Motor neuron (in vitro differentiated cells): ENCODE measurements at regions not wholly inside any gene's neighbourhood (a gene's known extent, or its start where the extent isn't known, plus 50 kb on each side); places are given as distances from the start of the nearest gene placed in this dataset.
A peak's percentile ranks its signal among the peaks of the same experiment; 100 is the strongest.

Experiments
- ATAC-seq, 8 experiments: fragments of 200-7000 bp; cut with Tn5 transposase; replicated peaks in 6 of 8; 2 replicates each; pipeline ENCODE4 v1.8.0; 2021; ENCODE audit warnings: mild to moderate bottlenecking in 8 of 8, moderate library complexity in 8 of 8
- H3K27ac ChIP-seq, 2 donors: fragments of 250-450 bp; sonication (Bioruptor Pico); 2 replicates each; pipeline ENCODE4 v1.9.0; 2021; ENCODE audit warnings: antibody characterized with exemption in 2 of 2, mild to moderate bottlenecking in 2 of 2, moderate library complexity in 1 of 2
- H3K4me1 ChIP-seq, 2 donors: fragments of 250-450 bp; sonication (Bioruptor Pico); replicated peaks in 1 of 2; 2 replicates each; pipeline ENCODE4 v1.6.1; 2021; ENCODE audit warnings: antibody characterized with exemption in 2 of 2, mild to moderate bottlenecking in 2 of 2, moderate library complexity in 1 of 2
- H3K4me3 ChIP-seq, 5 donors: fragments of 250-450 bp; sonication (Bioruptor Pico); 2 replicates each; pipeline ENCODE4 v1.9.0; 2021; ENCODE audit warnings: antibody characterized with exemption in 5 of 5, mild to moderate bottlenecking in 5 of 5, moderate library complexity in 4 of 5
- WGBS, 10 experiments: fragments of 450-650 bp; shearing (Covaris generic); methylation state at CpG; one replicate each; pipeline ENCODE4 v1.0.0; 2022; 5-methylcytosine and 5-hydroxymethylcytosine counted together
- in situ Hi-C, 9 experiments: fragments of 400-800 bp; cut with MboI; loops; one replicate each; pipeline ENCODE4 v1.15.0; 2021; ENCODE audit warnings: low sequenced_read_pairs in 9 of 9, low pct_unique_long_range_greater_than_20kb in 2 of 9; ENCODE audit not compliant: unreplicated experiment in 9 of 9

GRCh38 chr13:105519771-105520170 lies 1015.7 kb downstream of the EFNB2 start:
- Histone ChIP-seq H3K4me3 (no peak overlapping the region), H3K27ac (no peak overlapping the region), H3K4me1 (no peaks in the 10 kb centered on the region)
- no peak for ATAC-seq
- 0 to 100% (median 59%) methylated on average over 1 of the region's 1 CpG; no CpG with 5 or more reads in 2 of the 10 experiments for WGBS, 10 experiments
- in situ Hi-C loops = no loop called here

DNA sequence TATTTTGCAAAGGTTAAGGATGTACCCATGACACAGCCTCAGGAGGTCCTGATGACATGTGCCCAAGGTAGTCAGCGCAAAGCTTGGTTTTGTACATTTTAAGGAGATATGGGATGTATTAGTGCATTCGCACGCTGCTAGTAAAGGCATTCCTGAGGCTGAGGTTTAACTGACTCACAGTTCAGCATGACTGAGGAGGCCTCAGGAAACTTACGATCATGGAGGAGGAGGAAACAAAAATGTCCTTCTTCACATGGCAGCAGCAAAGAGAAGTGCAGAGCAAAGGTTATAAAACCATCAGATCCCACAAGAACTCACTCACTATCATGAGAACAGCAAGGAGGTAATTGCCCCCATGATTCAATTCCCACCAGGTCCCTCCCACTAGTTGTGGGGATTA lies 1017.4 kb downstream of the EFNB2 start:
- WGBS, 10 experiments = 40 to 100% (median 80%) methylated on average over 1 to 4 of the region's 4 CpGs; no CpG with 5 or more reads in 4 of the 10 experiments
- no peak overlapping the region for H3K27ac ChIP-seq
- ATAC-seq = no peak
- H3K4me1 ChIP-seq = no peaks in the 10 kb centered on the region
- H3K4me3 ChIP-seq = no peak overlapping the region
- in situ Hi-C loops = no loop called here

- WGBS, 10 experiments = 0 to 100% (median 80%) methylated on average over 1 to 3 of the region's 4 CpGs; no CpG with 5 or more reads in 2 of the 10 experiments
- no peak for ATAC-seq
- in situ Hi-C loops = no loop called here
- no peak overlapping the region for H3K4me3 ChIP-seq
- H3K27ac ChIP-seq = no peak overlapping the region
- H3K4me1 ChIP-seq = no peaks in the 10 kb centered on the region
Measured at GRCh38 chr13:105514401-105514800, 1021.1 kb downstream of the EFNB2 start.

DNA sequence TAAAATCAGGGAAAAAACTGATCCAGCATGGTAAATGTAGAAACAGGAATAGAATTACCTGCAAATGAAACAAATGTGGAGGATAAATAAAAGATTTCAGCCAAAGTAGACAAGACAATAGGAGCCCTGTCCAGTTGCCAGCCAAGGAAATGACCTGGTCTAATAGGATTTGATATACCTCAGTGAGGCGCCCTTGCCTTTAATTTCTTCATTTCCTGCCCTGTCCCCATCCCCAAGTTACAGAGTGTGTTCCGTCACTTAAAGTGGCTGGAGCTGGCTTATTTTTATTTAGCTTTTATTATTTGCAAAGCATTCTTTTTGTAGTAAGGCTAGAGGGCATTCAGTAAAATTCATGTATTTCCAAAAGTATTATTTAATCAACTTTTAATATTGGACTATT lies 1022.0 kb downstream of the EFNB2 start:
- Histone ChIP-seq H3K27ac (no peak overlapping the region), H3K4me1 (no peaks in the 10 kb centered on the region), H3K4me3 (no peak overlapping the region)
- in situ Hi-C loops = no loop called here
- no peak for ATAC-seq
- 74 to 100% (median 92%) methylated on average over 1 to 2 of the region's 2 CpGs; no CpG with 5 or more reads in 4 of the 10 experiments for WGBS, 10 experiments

GRCh38 chr13:105509981-105510762 lies 1025.3 kb downstream of the EFNB2 start:
- ATAC-seq = no peak
- in situ Hi-C loops = no loop called here
- H3K4me3 ChIP-seq = no peak overlapping the region
- H3K27ac ChIP-seq = no peak overlapping the region
- H3K4me1 ChIP-seq = no peaks in the 10 kb centered on the region
- WGBS, 10 experiments = 21 to 96% (median 86%) methylated on average over 2 to 7 of the region's 7 CpGs

DNA sequence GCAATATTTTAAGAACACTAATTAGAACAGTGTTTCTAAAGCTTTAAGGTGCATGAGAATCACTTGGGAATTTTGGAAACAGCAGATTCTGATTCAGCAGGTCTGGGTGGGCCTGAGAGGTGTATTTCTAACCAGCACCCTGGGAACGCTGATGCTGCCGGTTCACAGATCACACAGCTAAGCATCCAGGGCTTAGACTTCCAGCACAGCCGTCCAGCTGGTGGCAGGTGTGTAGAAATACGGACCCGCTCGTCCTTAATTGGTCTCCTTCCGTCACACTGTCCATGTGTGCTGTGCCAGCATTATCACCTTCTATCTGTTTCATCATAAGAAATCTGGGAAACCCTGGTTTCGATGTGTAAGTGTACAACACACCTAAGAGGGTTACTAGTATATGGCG lies 1029.0 kb downstream of the EFNB2 start:
- WGBS, 10 experiments = 80 to 100% (median 94%) methylated on average over 1 to 9 of the region's 9 CpGs; no CpG with 5 or more reads in 4 of the 10 experiments
- no peak for ATAC-seq
- H3K27ac ChIP-seq = no peak overlapping the region
- no peak overlapping the region for H3K4me3 ChIP-seq
- in situ Hi-C loops = no loop called here
- no peaks in the 10 kb centered on the region for H3K4me1 ChIP-seq

DNA sequence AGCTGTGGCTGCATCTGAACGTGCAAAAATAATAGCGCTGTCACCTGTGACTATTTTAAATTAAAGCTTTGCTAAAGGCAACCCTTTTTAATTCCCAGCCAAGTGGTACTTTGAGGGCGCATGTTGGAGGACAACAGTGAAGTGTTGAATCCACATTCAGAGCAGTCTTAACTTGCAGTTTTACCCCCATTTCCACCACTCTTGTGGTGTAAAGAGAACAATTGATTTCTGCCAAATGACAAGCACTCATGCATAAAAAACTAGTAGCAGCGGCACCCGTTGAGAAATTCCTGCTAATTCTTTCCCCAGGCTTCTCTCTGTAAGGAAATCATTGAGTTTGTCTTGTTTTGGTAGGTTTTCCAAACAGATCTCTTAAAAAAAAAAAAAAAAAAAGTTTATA lies 1033.3 kb downstream of the EFNB2 start:
- Histone ChIP-seq H3K4me3 (no peak overlapping the region), H3K4me1 (no peaks in the 10 kb centered on the region), H3K27ac (no peak overlapping the region)
- WGBS, 10 experiments = 17 to 71% (median 43%) methylated on average over 1 to 5 of the region's 5 CpGs
- ATAC-seq = no peak
- in situ Hi-C loops = no loop called here

GRCh38 chr13:105497597-105497996 lies 1037.9 kb downstream of the EFNB2 start:
- no peaks in the 10 kb centered on the region for H3K4me1 ChIP-seq
- WGBS, 10 experiments = 20 to 90% (median 75%) methylated on average over 1 to 3 of the region's 3 CpGs; no CpG with 5 or more reads in 2 of the 10 experiments
- in situ Hi-C loops = no loop called here
- no peak overlapping the region for H3K27ac ChIP-seq
- no peak for ATAC-seq
- H3K4me3 ChIP-seq = no peak overlapping the region

GRCh38 chr13:105492216-105492615 lies 1043.2 kb downstream of the EFNB2 start:
- in situ Hi-C loops = no loop called here
- no peak overlapping the region for H3K4me3 ChIP-seq
- H3K4me1 ChIP-seq = no peaks in the 10 kb centered on the region
- no peak overlapping the region for H3K27ac ChIP-seq
- ATAC-seq = peak in 1 of 8 experiments; percentile 84

GRCh38 chr13:105491345-105491744 lies 1044.1 kb downstream of the EFNB2 start:
- Histone ChIP-seq H3K4me3 (no peak overlapping the region), H3K27ac (no peak overlapping the region), H3K4me1 (no peaks in the 10 kb centered on the region)
- ATAC-seq = no peak
- 0 to 82% (median 50%) methylated on average over 1 to 3 of the region's 3 CpGs; no CpG with 5 or more reads in 3 of the 10 experiments for WGBS, 10 experiments
- in situ Hi-C loops = no loop called here

- ATAC-seq = no peak
- in situ Hi-C loops = no loop called here
- Histone ChIP-seq H3K4me1 (no peaks in the 10 kb centered on the region), H3K4me3 (no peak overlapping the region), H3K27ac (no peak overlapping the region)
- WGBS, 10 experiments = 13 to 100% (median 61%) methylated on average over 1 to 2 of the region's 2 CpGs; no CpG with 5 or more reads in 5 of the 10 experiments
Measured at GRCh38 chr13:105485081-105485480, 1050.4 kb downstream of the EFNB2 start.

DNA sequence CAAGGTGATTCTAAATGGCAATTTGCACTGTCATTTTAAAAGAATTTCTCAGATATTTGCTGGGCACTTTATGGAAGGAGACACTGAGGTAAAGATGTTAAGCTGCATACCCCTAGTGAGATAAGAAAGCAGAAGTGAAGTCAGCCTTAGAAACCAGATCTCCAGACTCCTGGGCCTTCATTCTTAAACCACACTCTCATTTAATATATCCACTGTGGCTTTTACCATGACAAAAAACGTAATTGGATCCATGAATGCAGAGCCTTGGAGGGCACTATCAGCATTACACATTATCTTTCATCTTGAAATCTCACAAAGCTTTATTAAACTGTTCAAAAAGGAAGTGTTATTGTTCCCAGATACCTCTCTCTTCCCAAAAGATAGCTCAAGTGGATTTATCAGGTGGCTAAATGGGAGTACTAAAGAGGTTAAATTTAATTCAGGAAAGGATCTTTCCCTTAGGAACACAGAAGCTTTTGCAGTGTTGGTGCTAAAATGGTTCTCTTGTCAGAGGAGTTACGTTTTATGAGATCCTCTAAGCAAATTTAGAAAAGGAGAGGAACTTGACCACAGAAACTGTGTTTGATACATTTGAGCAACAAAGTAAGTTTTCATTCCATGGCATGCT lies 1060.4 kb downstream of the EFNB2 start:
- in situ Hi-C loops = no loop called here
- H3K27ac ChIP-seq = no peak overlapping the region
- no peaks in the 10 kb centered on the region for H3K4me1 ChIP-seq
- ATAC-seq = no peak
- H3K4me3 ChIP-seq = no peak overlapping the region
- WGBS, 10 experiments = 0 to 100% (median 27%) methylated on average over 1 to 2 of the region's 2 CpGs

DNA sequence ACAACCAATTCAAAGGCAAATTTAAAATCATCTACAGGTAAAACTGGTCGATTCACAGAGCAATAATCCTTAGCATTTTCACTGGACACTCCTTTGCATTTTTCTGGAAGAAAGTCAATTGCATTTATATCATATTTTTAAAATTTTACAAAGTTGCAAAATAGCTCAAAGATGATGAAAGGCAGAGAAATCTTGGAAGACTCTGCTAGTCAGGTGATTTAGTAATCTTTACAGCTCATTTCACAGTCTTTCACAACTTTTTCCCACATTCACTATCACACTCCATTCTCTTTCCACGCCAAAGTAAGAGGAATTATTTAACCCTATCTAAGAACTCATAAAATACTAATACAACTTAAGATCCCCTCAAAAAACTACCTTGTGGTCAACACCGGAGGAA lies 1063.8 kb downstream of the EFNB2 start:
- in situ Hi-C loops = no loop called here
- no peak for ATAC-seq
- Histone ChIP-seq H3K4me3 (no peak overlapping the region), H3K27ac (no peak overlapping the region), H3K4me1 (no peaks in the 10 kb centered on the region)
- WGBS, 10 experiments = 0 to 96% (median 77%) methylated on average over 1 to 3 of the region's 3 CpGs

- in situ Hi-C loops = no loop called here
- WGBS, 10 experiments = 0 to 88% (median 44%) methylated on average over 1 of the region's 1 CpG; no CpG with 5 or more reads in 2 of the 10 experiments
- H3K4me1 ChIP-seq = no peaks in the 10 kb centered on the region
- no peak overlapping the region for H3K4me3 ChIP-seq
- ATAC-seq = no peak
- H3K27ac ChIP-seq = no peak overlapping the region
Measured at GRCh38 chr13:105466376-105466775, 1069.1 kb downstream of the EFNB2 start.
